Parathyroid adenoma (tissue), 2 donors: ENCODE measurements at regions not wholly inside any gene's neighbourhood (a gene's known extent, or its start where the extent isn't known, plus 50 kb on each side); places are given as distances from the start of the nearest gene placed in this dataset.

Experiments
- H2AFZ ChIP-seq: fragments of 300-600 bp; sonication (generic); one replicate; pipeline ENCODE4 v1.7.0; 2017; ENCODE audit warnings: antibody characterized with exemption, mild to moderate bottlenecking
- H3K27ac ChIP-seq: fragments of 300-600 bp; sonication (generic); one replicate; pipeline ENCODE4 v1.7.0; 2017
- H3K27me3 ChIP-seq: fragments of 300-600 bp; sonication (generic); one replicate; pipeline ENCODE4 v1.7.0; 2017; ENCODE audit warnings: low read length; ENCODE audit not compliant: control insufficient read depth, insufficient read depth
- H3K36me3 ChIP-seq: fragments of 300-600 bp; sonication (generic); one replicate; pipeline ENCODE4 v1.7.0; 2017; ENCODE audit warnings: low read length; ENCODE audit not compliant: control insufficient read depth, insufficient read depth
- H3K4me1 ChIP-seq: fragments of 300-600 bp; sonication (generic); one replicate; pipeline ENCODE4 v1.7.0; 2017; ENCODE audit warnings: control low read depth
- H3K4me2 ChIP-seq: fragments of 300-600 bp; sonication (generic); one replicate; pipeline ENCODE4 v1.7.0; 2017; ENCODE audit warnings: low read length
- H3K4me3 ChIP-seq: fragments of 300-600 bp; sonication (generic); one replicate; pipeline ENCODE4 v1.7.0; 2017; ENCODE audit warnings: low read depth, low read length
- H3K79me2 ChIP-seq: fragments of 300-600 bp; sonication (generic); one replicate; pipeline ENCODE4 v1.7.0; 2017; ENCODE audit warnings: control low read depth
- H3K9ac ChIP-seq: fragments of 300-600 bp; sonication (generic); one replicate; pipeline ENCODE4 v1.7.0; 2017; ENCODE audit warnings: mild to moderate bottlenecking
- H3K9me3 ChIP-seq: fragments of 300-600 bp; sonication (generic); one replicate; pipeline ENCODE4 v1.7.0; 2017; ENCODE audit warnings: low read length; ENCODE audit not compliant: control insufficient read depth
- TF ChIP-seq, protein P1 (sequence below): fragments of 300-600 bp; sonication (generic); IDR thresholded peaks from one replicate; pipeline ENCODE4 v1.7.0; 2017; ENCODE audit warnings: antibody characterized with exemption, mild to moderate bottlenecking
- donor health status: primary hyperparathyroidism.

GRCh38 chr16:51031598-51031997 lies 119.5 kb downstream of the SALL1 start:
- TF ChIP-seq, protein P1, sequence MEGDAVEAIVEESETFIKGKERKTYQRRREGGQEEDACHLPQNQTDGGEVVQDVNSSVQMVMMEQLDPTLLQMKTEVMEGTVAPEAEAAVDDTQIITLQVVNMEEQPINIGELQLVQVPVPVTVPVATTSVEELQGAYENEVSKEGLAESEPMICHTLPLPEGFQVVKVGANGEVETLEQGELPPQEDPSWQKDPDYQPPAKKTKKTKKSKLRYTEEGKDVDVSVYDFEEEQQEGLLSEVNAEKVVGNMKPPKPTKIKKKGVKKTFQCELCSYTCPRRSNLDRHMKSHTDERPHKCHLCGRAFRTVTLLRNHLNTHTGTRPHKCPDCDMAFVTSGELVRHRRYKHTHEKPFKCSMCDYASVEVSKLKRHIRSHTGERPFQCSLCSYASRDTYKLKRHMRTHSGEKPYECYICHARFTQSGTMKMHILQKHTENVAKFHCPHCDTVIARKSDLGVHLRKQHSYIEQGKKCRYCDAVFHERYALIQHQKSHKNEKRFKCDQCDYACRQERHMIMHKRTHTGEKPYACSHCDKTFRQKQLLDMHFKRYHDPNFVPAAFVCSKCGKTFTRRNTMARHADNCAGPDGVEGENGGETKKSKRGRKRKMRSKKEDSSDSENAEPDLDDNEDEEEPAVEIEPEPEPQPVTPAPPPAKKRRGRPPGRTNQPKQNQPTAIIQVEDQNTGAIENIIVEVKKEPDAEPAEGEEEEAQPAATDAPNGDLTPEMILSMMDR: no peak
- no peak overlapping the region for H3K9ac ChIP-seq
- H3K4me3 ChIP-seq: no peak overlapping the region
- H3K79me2 ChIP-seq: no peaks in the 10 kb centered on the region
- H3K27me3 ChIP-seq: no peaks in the 10 kb centered on the region
- H3K4me1 ChIP-seq: peaks cover 5% of the 10 kb centered on the region
- H3K4me2 ChIP-seq: no peak overlapping the region
- no peak overlapping the region for H2AFZ ChIP-seq
- H3K9me3 ChIP-seq: no peaks in the 10 kb centered on the region
- H3K36me3 ChIP-seq: no peaks in the 10 kb centered on the region
- no peak overlapping the region for H3K27ac ChIP-seq

- H3K9me3 ChIP-seq: no peaks in the 10 kb centered on the region
- TF ChIP-seq, protein P1: no peak
- no peak overlapping the region for H3K4me2 ChIP-seq
- no peaks in the 10 kb centered on the region for H3K79me2 ChIP-seq
- H2AFZ ChIP-seq: no peak overlapping the region
- H3K4me1 ChIP-seq: peaks cover 5% of the 10 kb centered on the region
- H3K36me3 ChIP-seq: no peaks in the 10 kb centered on the region
- H3K27ac ChIP-seq: no peak overlapping the region
- H3K9ac ChIP-seq: no peak overlapping the region
- no peaks in the 10 kb centered on the region for H3K27me3 ChIP-seq
- H3K4me3 ChIP-seq: no peak overlapping the region
Measured at GRCh38 chr16:51030516-51030915, 120.6 kb downstream of the SALL1 start.

- Histone ChIP-seq H3K4me2 (no peak overlapping the region), H3K27me3 (no peaks in the 10 kb centered on the region), H3K79me2 (no peaks in the 10 kb centered on the region), H3K9me3 (no peaks in the 10 kb centered on the region), H3K36me3 (no peaks in the 10 kb centered on the region), H3K4me1 (no peaks in the 10 kb centered on the region), H3K4me3 (no peak overlapping the region), H3K27ac (no peak overlapping the region), H3K9ac (no peak overlapping the region), H2AFZ (no peak overlapping the region)
- TF ChIP-seq, protein P1: no peak
Measured at GRCh38 chr16:51025588-51026290, 125.3 kb downstream of the SALL1 start.

DNA sequence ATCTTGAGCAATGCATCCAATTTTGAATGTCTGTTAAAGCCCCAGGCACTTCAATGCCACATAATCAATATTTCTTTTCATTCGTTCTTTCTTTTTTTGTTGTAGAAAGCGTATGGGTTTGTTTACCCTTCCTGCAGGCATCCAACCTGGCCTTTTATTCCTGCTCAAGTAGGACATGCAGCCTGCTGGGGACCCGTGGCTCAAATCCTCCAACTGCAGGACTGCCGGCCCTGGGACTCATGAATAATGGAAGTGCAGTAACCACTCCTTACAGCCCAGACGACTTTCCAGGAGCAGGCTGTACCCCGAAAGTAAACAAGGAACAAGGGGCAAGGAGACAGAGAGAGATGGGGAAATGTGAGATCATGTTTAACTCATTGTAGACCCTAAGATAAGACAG lies 126.4 kb downstream of the SALL1 start:
- Histone ChIP-seq H3K4me2 (no peak overlapping the region), H3K27ac (no peak overlapping the region), H3K9me3 (no peaks in the 10 kb centered on the region), H3K27me3 (no peaks in the 10 kb centered on the region), H3K9ac (no peak overlapping the region), H3K79me2 (no peaks in the 10 kb centered on the region), H3K36me3 (no peaks in the 10 kb centered on the region), H2AFZ (no peak overlapping the region), H3K4me3 (no peak overlapping the region), H3K4me1 (no peaks in the 10 kb centered on the region)
- TF ChIP-seq, protein P1: no peak

DNA sequence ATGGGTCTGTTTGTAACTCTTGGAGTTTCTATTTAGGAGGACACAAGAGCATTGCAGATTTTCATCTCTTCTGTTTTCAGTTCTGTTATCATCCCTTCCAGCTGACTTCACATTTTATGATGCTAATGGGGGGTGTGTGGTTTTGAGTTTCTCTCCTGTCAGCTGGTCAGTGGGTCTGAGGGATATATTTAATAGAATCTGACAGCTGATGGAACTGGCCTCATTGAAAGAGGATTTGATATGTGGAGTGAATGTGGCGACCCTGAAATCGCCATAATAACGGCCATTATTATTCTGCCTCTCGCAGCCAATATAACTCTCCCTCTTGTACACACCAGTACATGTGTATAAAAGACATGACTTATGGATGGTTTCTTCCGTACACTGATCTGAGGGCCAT lies 128.1 kb downstream of the SALL1 start:
- Histone ChIP-seq H3K9me3 (no peaks in the 10 kb centered on the region), H3K4me2 (no peak overlapping the region)
- TF ChIP-seq, protein P1: no peak

More for the DNA sequence above, 128.1 kb downstream of the SALL1 start:
- H3K36me3 ChIP-seq: no peaks in the 10 kb centered on the region
- H3K4me1 ChIP-seq: no peaks in the 10 kb centered on the region
- H3K4me3 ChIP-seq: no peak overlapping the region
- no peaks in the 10 kb centered on the region for H3K79me2 ChIP-seq
- H3K27me3 ChIP-seq: no peaks in the 10 kb centered on the region
- no peak overlapping the region for H3K9ac ChIP-seq
- no peak overlapping the region for H3K27ac ChIP-seq
- H2AFZ ChIP-seq: no peak overlapping the region
